HepG2 (cell line): ENCODE measurements at regions not wholly inside any gene's neighbourhood (a gene's known extent, or its start where the extent isn't known, plus 50 kb on each side); places are given as distances from the start of the nearest gene placed in this dataset.

ENCODE experiments used
- EHMT2 ChIP-seq: fragments of 200-600 bp; sonication (generic); IDR thresholded peaks from 2 replicates; pipeline ENCODE4 v1.7.0; 2017; ENCODE audit warnings: antibody characterized with exemption, low read depth, low read length, borderline replicate concordance
- TF ChIP-seq, protein P1 (sequence below): sonication (generic); formaldehyde crosslinking; IDR thresholded peaks from 2 replicates; pipeline ENCODE4 v1.9.0; 2021; ENCODE audit warnings: mild to moderate bottlenecking, missing genetic modification reagents

DNA sequence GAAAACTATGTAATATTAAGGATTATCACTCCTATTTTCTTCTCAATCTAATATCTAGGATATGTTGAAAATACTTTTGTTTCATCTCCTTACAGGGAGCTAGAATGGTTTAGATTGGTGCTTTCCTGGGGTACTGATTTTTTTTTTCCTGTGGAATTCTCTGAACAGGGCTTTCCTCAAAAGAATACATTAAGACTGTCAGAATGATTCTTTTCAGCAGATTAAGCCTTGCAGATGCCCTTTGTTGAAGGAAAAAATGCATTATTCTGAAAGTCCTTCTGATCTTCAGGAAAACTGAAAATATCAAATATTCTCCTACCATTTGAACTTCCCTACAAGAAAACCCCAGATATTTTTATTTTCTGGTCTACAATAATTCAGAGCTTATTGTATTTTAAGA lies 178.9 kb downstream of the SOX4 start:
- TF ChIP-seq, protein P1, sequence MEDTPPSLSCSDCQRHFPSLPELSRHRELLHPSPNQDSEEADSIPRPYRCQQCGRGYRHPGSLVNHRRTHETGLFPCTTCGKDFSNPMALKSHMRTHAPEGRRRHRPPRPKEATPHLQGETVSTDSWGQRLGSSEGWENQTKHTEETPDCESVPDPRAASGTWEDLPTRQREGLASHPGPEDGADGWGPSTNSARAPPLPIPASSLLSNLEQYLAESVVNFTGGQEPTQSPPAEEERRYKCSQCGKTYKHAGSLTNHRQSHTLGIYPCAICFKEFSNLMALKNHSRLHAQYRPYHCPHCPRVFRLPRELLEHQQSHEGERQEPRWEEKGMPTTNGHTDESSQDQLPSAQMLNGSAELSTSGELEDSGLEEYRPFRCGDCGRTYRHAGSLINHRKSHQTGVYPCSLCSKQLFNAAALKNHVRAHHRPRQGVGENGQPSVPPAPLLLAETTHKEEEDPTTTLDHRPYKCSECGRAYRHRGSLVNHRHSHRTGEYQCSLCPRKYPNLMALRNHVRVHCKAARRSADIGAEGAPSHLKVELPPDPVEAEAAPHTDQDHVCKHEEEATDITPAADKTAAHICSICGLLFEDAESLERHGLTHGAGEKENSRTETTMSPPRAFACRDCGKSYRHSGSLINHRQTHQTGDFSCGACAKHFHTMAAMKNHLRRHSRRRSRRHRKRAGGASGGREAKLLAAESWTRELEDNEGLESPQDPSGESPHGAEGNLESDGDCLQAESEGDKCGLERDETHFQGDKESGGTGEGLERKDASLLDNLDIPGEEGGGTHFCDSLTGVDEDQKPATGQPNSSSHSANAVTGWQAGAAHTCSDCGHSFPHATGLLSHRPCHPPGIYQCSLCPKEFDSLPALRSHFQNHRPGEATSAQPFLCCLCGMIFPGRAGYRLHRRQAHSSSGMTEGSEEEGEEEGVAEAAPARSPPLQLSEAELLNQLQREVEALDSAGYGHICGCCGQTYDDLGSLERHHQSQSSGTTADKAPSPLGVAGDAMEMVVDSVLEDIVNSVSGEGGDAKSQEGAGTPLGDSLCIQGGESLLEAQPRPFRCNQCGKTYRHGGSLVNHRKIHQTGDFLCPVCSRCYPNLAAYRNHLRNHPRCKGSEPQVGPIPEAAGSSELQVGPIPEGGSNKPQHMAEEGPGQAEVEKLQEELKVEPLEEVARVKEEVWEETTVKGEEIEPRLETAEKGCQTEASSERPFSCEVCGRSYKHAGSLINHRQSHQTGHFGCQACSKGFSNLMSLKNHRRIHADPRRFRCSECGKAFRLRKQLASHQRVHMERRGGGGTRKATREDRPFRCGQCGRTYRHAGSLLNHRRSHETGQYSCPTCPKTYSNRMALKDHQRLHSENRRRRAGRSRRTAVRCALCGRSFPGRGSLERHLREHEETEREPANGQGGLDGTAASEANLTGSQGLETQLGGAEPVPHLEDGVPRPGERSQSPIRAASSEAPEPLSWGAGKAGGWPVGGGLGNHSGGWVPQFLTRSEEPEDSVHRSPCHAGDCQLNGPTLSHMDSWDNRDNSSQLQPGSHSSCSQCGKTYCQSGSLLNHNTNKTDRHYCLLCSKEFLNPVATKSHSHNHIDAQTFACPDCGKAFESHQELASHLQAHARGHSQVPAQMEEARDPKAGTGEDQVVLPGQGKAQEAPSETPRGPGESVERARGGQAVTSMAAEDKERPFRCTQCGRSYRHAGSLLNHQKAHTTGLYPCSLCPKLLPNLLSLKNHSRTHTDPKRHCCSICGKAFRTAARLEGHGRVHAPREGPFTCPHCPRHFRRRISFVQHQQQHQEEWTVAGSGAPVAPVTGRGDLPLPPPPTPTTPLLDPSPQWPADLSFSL, result no peak
- TF ChIP-seq EHMT2, result no peak
